Neuronal stem cell (in vitro differentiated cells): ENCODE measurements at regions not wholly inside any gene's neighbourhood (a gene's known extent, or its start where the extent isn't known, plus 50 kb on each side); places are given as distances from the start of the nearest gene placed in this dataset.

Experiments
- DNase-seq: peaks from one replicate; pipeline ENCODE4 v3.0.0-alpha.2; 2013; ENCODE audit warnings: low spot score
- H2AFZ ChIP-seq: one replicate; pipeline ENCODE4 v1.6.1; 2013; ENCODE audit warnings: mild to moderate bottlenecking, low read length, inconsistent platforms
- H2AK5ac ChIP-seq: 2 replicates; pipeline ENCODE4 v1.6.1; 2013; ENCODE audit warnings: low read depth, mild to moderate bottlenecking, inconsistent platforms, low read length, moderate library complexity, mixed read lengths
- H2BK120ac ChIP-seq: 2 replicates; pipeline ENCODE4 v1.6.1; 2013; ENCODE audit warnings: low read depth, mild to moderate bottlenecking, inconsistent platforms, low read length, moderate library complexity, mixed read lengths
- H2BK12ac ChIP-seq: one replicate; pipeline ENCODE4 v1.6.1; 2013; ENCODE audit warnings: low read length, inconsistent platforms
- H2BK15ac ChIP-seq: 2 replicates; pipeline ENCODE4 v1.6.1; 2013; ENCODE audit warnings: mild to moderate bottlenecking, low read length, inconsistent platforms, mixed read lengths
- H2BK5ac ChIP-seq: one replicate; pipeline ENCODE4 v1.6.1; 2013; ENCODE audit warnings: inconsistent platforms, mild to moderate bottlenecking, low read length, moderate library complexity
- H3K14ac ChIP-seq: one replicate; pipeline ENCODE4 v1.6.1; 2013; ENCODE audit warnings: low read length, inconsistent platforms
- H3K18ac ChIP-seq: 2 replicates; pipeline ENCODE4 v1.6.1; 2013; ENCODE audit warnings: low read length, inconsistent platforms
- H3K23ac ChIP-seq: 2 replicates; pipeline ENCODE4 v1.6.1; 2013; ENCODE audit warnings: low read depth, mild to moderate bottlenecking, mixed read lengths, low read length, inconsistent platforms; ENCODE audit not compliant: poor library complexity
- H3K27ac ChIP-seq: replicated peaks from 3 replicates; pipeline ENCODE4 v1.5.1; 2013; ENCODE audit warnings: low read length, inconsistent platforms
- H3K27me3 ChIP-seq, 3 experiments: 2 replicates each; pipeline ENCODE4 v1.6.1; 2013; ENCODE audit warnings: low read length in 3 of 3, mild to moderate bottlenecking in 2 of 3, inconsistent platforms in 1 of 3, low read depth in 1 of 3, mixed read lengths in 1 of 3, moderate library complexity in 1 of 3; ENCODE audit not compliant: control insufficient read depth in 3 of 3, insufficient read depth in 3 of 3
- H3K36me3 ChIP-seq, 2 donors: replicated peaks in 1 of 2; 2 replicates each; pipeline ENCODE4 v1.6.1; 2013; ENCODE audit warnings: low read length in 2 of 2; ENCODE audit not compliant: control insufficient read depth in 2 of 2, insufficient read depth in 2 of 2
- H3K4ac ChIP-seq: 2 replicates; pipeline ENCODE4 v1.6.1; 2013; ENCODE audit warnings: inconsistent platforms, mild to moderate bottlenecking, low read length, moderate library complexity
- H3K4me1 ChIP-seq, 2 donors: 1 replicate in 1 of 2; 2 replicates in 1 of 2; pipeline ENCODE4 v1.6.1; 2013; ENCODE audit warnings: low read length in 2 of 2, low read depth in 1 of 2; ENCODE audit not compliant: control insufficient read depth in 2 of 2, insufficient read depth in 1 of 2
- H3K4me2 ChIP-seq: one replicate; pipeline ENCODE4 v1.6.1; 2013; ENCODE audit warnings: mild to moderate bottlenecking, low read length, inconsistent platforms; ENCODE audit not compliant: insufficient read depth, poor library complexity, severe bottlenecking
- H3K4me3 ChIP-seq, 2 donors: 2 replicates each; pipeline ENCODE4 v1.5.1; 2013; ENCODE audit warnings: low read length in 2 of 2, mild to moderate bottlenecking in 2 of 2, inconsistent platforms in 1 of 2, moderate library complexity in 1 of 2
- H3K79me1 ChIP-seq: one replicate; pipeline ENCODE4 v1.6.1; 2013; ENCODE audit warnings: low read depth, mild to moderate bottlenecking, inconsistent platforms, low read length, moderate library complexity
- H3K9ac ChIP-seq: one replicate; pipeline ENCODE4 v1.6.1; 2013; ENCODE audit warnings: mild to moderate bottlenecking, low read depth, low read length, inconsistent platforms; ENCODE audit not compliant: poor library complexity
- H3K9me3 ChIP-seq, 2 donors: replicated peaks in 1 of 2; 2 replicates each; pipeline versions ENCODE3 to v1.6.1; 2013; ENCODE audit warnings: low read length in 2 of 2, mild to moderate bottlenecking in 2 of 2, inconsistent platforms in 1 of 2, low read depth in 1 of 2, mixed read lengths in 1 of 2, moderate library complexity in 1 of 2; ENCODE audit not compliant: control insufficient read depth in 2 of 2, insufficient read depth in 1 of 2
- H4K8ac ChIP-seq: one replicate; pipeline ENCODE4 v1.6.1; 2013; ENCODE audit warnings: low read depth, mild to moderate bottlenecking, inconsistent platforms, low read length, moderate library complexity
- H4K91ac ChIP-seq: one replicate; pipeline ENCODE4 v1.6.1; 2013; ENCODE audit warnings: low read length, low read depth, mild to moderate bottlenecking, inconsistent platforms; ENCODE audit not compliant: poor library complexity
- WGBS, 2 donors: extraction: QIAGEN DNeasy Blood & Tissue Kit; methylation state at CpG; one replicate each; pipeline ENCODE4 v1.1.7; 2013; ENCODE audit warnings: missing lambda C conversion rate in 2 of 2, mixed read lengths in 1 of 2; ENCODE audit not compliant: insufficient read length in 2 of 2, insufficient replicate concordance in 1 of 2; ENCODE audit errors: extremely low coverage in 2 of 2; 5-methylcytosine and 5-hydroxymethylcytosine counted together

DNA sequence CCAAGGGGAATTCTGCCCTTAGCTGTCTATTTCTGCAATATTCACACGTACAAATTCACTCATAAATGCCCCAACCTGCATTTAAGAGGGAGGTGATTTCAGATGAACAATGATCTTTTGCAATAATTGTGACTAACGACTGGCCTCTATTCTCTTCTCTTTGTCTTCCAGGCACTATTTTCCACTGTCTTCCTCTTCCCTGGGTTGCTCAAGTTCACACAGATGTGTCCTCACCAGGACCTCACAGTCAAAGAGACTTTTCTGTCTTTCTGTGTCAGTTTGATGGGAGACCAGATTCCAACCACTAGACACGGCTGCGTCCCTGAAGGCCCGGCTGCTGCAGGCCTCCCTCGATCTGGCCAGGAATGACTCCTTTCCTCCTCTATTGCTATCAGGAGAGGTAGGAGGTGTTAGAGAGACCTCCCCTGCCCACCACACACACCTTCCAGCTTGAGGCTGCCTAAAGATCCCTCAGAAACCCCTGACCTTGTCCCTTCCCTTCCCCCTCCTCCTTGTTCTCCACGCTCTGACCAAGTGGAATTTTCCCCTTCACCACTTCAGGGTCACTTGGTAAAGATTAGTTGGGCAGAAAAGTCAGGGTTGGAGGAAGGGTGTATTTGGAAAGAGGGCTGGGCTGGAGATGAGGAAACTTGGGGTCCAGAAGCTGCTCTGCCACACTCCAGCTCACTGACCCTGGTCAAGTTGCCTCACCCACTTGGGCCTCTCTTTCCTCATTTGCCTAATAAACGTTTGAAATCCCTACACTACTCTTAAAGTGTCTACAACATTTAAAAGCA lies 109.2 kb upstream of the COPS8 start:
- Histone ChIP-seq H3K23ac (no peak overlapping the region), H2BK120ac (no peak overlapping the region), H3K14ac (no peak overlapping the region), H3K4me1 (peaks cover 14 to 31% of the 10 kb centered on the region in 2 donors), H3K4me3 (no peak overlapping the region), H2AK5ac (no peak overlapping the region), H4K91ac (no peak overlapping the region), H3K4ac (no peak overlapping the region), H3K4me2 (no peak overlapping the region), H3K9me3 (peaks cover 0 to 11% of the 10 kb centered on the region in 2 donors), H2BK12ac (no peak overlapping the region), H4K8ac (no peak overlapping the region), H3K27ac (no peak overlapping the region), H2AFZ (no peak overlapping the region), H2BK5ac (no peak overlapping the region), H3K36me3 (no peaks in the 10 kb centered on the region), H3K27me3 (no peaks in the 10 kb centered on the region), H3K18ac (peak overlapping the region; percentile 60), H3K79me1 (no peaks in the 10 kb centered on the region), H3K9ac (no peak overlapping the region), H2BK15ac (no peak overlapping the region)
- no CpG with 5 or more reads among the region's 8 CpGs for WGBS, 2 donors
- no peak for DNase-seq

DNA sequence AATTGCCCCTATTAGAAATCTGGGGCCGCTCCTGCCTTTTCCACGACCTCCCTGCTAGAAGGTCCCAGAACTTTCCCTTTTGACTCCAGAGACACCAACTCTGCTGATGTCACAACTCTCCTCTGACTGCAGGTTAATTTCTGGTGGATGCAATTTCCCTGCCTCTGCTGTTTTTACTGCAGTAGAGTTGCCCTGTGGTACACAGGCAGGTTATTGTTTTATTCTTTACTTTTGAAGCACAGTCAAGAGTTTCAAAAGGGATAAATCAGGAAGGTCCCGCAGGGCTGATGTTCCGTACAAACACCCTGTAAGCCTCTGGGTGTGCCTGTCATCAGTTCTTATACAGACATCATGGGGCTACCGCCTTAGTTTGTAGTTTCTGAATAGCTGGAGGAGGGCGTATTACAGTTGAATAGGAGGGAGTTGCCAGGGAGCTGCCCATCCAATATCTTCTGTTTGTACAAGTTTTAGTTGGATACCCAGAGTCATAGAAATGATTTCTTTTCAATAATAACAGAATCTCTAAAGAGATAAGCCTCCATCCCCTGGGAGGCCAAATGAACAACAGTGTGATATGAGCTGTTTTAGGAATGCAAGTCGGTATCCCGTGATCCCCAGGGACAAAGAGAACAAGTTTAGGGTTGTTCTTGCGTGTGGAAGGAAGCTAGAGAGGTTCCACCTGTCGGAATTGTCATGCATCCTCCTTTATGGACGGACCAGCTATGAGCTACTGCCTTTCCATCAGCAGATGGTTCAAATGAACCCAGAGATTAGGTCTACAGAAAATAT lies 108.4 kb upstream of the COPS8 start:
- no peak overlapping the region for H3K14ac ChIP-seq
- no peak overlapping the region for H3K9ac ChIP-seq
- no peaks in the 10 kb centered on the region for H3K79me1 ChIP-seq
- H3K4me2 ChIP-seq: no peak overlapping the region
- no peak for DNase-seq
- H2BK15ac ChIP-seq: no peak overlapping the region
- no peak overlapping the region for H4K91ac ChIP-seq
- no peak overlapping the region for H3K18ac ChIP-seq
- WGBS, 2 donors: no CpG with 5 or more reads among the region's 11 CpGs
- H2BK5ac ChIP-seq: no peak overlapping the region
- H3K4me3 ChIP-seq: no peak overlapping the region
- no peaks in the 10 kb centered on the region for H3K27me3 ChIP-seq
- no peak overlapping the region for H2AK5ac ChIP-seq
- no peak overlapping the region for H4K8ac ChIP-seq
- peaks cover 0 to 14% of the 10 kb centered on the region in 2 donors for H3K9me3 ChIP-seq
- no peaks in the 10 kb centered on the region for H3K36me3 ChIP-seq
- H3K27ac ChIP-seq: no peak overlapping the region
- no peak overlapping the region for H3K23ac ChIP-seq
- H2AFZ ChIP-seq: no peak overlapping the region
- H2BK12ac ChIP-seq: no peak overlapping the region
- H3K4ac ChIP-seq: no peak overlapping the region
- peaks cover 12 to 23% of the 10 kb centered on the region in 2 donors for H3K4me1 ChIP-seq
- H2BK120ac ChIP-seq: no peak overlapping the region

DNA sequence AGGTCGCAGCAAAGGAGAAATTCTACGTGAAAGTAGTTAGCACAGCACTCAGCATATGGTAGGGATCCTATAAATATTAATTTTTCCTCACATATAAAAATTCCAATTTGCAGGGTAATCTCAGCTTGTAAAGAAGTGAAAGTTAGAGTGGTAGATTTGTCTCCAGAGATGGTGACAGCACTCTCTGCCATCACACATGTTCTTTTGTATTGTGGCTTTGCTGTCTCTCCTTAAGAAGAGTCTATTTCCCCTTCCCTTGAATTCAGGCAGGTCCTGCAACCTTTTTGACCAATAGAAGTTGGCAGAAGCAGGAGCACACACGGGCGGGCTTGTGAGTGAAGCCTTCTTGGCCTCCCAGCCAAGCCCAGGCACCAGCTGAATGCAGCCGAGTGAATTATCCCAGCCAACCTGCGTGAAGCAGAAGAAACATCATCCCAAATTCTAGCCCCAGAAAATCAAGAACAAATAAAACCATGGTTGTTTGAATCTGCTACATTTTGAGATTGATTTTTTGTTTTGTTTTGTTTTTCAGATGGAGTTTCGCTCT lies 107.8 kb upstream of the COPS8 start:
- no peak overlapping the region for H2BK120ac ChIP-seq
- H3K4me2 ChIP-seq: no peak overlapping the region
- no peak overlapping the region for H2BK12ac ChIP-seq
- no peaks in the 10 kb centered on the region for H3K79me1 ChIP-seq
- no peak overlapping the region for H3K14ac ChIP-seq
- no peak overlapping the region for H3K27ac ChIP-seq
- no peak overlapping the region for H4K91ac ChIP-seq
- H3K4me3 ChIP-seq: no peak overlapping the region
- no CpG with 5 or more reads among the region's 7 CpGs for WGBS, 2 donors
- DNase-seq: no peak
- no peak overlapping the region for H3K9ac ChIP-seq
- H2AFZ ChIP-seq: no peak overlapping the region
- no peak overlapping the region for H2BK5ac ChIP-seq
- no peak overlapping the region for H4K8ac ChIP-seq
- peaks cover 7 to 17% of the 10 kb centered on the region in 2 donors for H3K4me1 ChIP-seq
- H3K9me3 ChIP-seq: peaks cover 0 to 19% of the 10 kb centered on the region in 2 donors
- H3K4ac ChIP-seq: no peak overlapping the region
- H2AK5ac ChIP-seq: no peak overlapping the region
- H3K27me3 ChIP-seq: no peaks in the 10 kb centered on the region
- no peaks in the 10 kb centered on the region for H3K36me3 ChIP-seq
- H3K23ac ChIP-seq: no peak overlapping the region
- no peak overlapping the region for H3K18ac ChIP-seq
- no peak overlapping the region for H2BK15ac ChIP-seq

DNA sequence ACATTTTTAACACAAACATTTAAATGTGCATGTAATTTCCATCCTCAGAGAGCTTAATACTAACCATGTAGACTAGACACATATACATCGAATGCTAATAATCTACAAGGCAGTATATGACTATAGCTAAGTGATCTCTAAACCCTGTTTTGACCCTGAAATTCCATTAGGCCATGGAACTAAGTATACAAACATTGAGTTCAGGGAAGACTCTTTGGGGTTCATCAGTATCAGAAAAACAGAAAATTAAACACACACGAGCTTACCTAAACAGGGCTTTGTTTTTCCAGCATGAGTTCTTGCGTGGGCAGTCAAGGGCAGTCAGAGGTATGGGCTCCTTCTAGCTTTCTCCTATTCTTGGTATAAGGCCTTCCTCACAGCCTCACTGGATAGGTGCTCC lies 106.0 kb upstream of the COPS8 start:
- H3K79me1 ChIP-seq: no peaks in the 10 kb centered on the region
- no peak for DNase-seq
- no peak overlapping the region for H2BK5ac ChIP-seq
- H3K9me3 ChIP-seq: peaks cover 0 to 28% of the 10 kb centered on the region in 2 donors
- no peak overlapping the region for H3K4ac ChIP-seq
- no peak overlapping the region for H3K9ac ChIP-seq
- H4K8ac ChIP-seq: no peak overlapping the region
- H3K27ac ChIP-seq: no peak overlapping the region
- no peak overlapping the region for H3K23ac ChIP-seq
- no peaks in the 10 kb centered on the region for H3K27me3 ChIP-seq
- H2BK120ac ChIP-seq: no peak overlapping the region
- no peak overlapping the region for H3K18ac ChIP-seq
- H3K4me1 ChIP-seq: peaks cover 3 to 7% of the 10 kb centered on the region in 2 donors
- no CpG with 5 or more reads among the region's 3 CpGs for WGBS, 2 donors
- no peak overlapping the region for H2AFZ ChIP-seq
- no peak overlapping the region for H2AK5ac ChIP-seq
- H4K91ac ChIP-seq: no peak overlapping the region
- H3K36me3 ChIP-seq: no peaks in the 10 kb centered on the region
- no peak overlapping the region for H2BK12ac ChIP-seq
- no peak overlapping the region for H3K4me2 ChIP-seq
- H3K14ac ChIP-seq: no peak overlapping the region
- no peak overlapping the region for H3K4me3 ChIP-seq
- H2BK15ac ChIP-seq: no peak overlapping the region
